GM12878 (cell line): ENCODE measurements at regions not wholly inside any gene's neighbourhood (a gene's known extent, or its start where the extent isn't known, plus 50 kb on each side); places are given as distances from the start of the nearest gene placed in this dataset.

Experiments used
- ATAC-seq: fragments of 200-7000 bp; cut with Tn5 transposase; 3 replicates; pipeline ENCODE4 v1.9.1; 2020; ENCODE audit warnings: mild to moderate bottlenecking, moderate library complexity
- BruUV-seq: library from RNA; stranded (reverse); fragments of 400-500 nt; replicated peaks from 2 replicates; lab custom pipeline; 2021; lab: Mats Ljungman, UMichigan
- CTCF ChIA-PET: fragments of 300-600 bp; sonication (Branson Sonifier 250); formaldehyde crosslinking; extraction: SDS; loops from one replicate; lab custom pipeline; 2021; ENCODE audit warnings: inconsistent platforms; lab: Yijun Ruan, JAX
- POLR2A ChIA-PET: fragments of 350-600 bp; formaldehyde crosslinking; extraction: SDS; loops from one replicate; lab custom pipeline; 2021; ENCODE audit warnings: inconsistent platforms; lab: Charles Lee
- RAD21 ChIA-PET: fragments of 300-600 bp; sonication (Branson Sonifier 250); formaldehyde crosslinking; loops from one replicate; lab custom pipeline; 2023; ENCODE audit warnings: antibody characterized with exemption; ENCODE audit not compliant: unreplicated experiment; lab: Charles Lee
- SMC1A ChIA-PET: fragments of 300-600 bp; sonication (Branson Sonifier 250); formaldehyde crosslinking; loops from one replicate; lab custom pipeline; 2023; ENCODE audit not compliant: unreplicated experiment, uncharacterized antibody; lab: Charles Lee
- DNase-seq: peaks from one replicate; pipeline ENCODE4 v3.0.0-alpha.2; 2011; ENCODE audit warnings: low read depth, low spot score
- FAIRE-seq: peaks from 3 replicates; lab custom pipeline; 2011; peaks lifted over from hg19 to GRCh38; lab: Jason Lieb, UNC
- H2AFZ ChIP-seq: 2 replicates; pipeline ENCODE4 v1.6.0; 2011; ENCODE audit warnings: low read depth, low read length, control low read depth; ENCODE audit not compliant: control insufficient read depth
- H3K27ac ChIP-seq: 2 replicates; pipeline ENCODE4 v1.5.1; 2011; ENCODE audit warnings: control low read depth; ENCODE audit not compliant: control insufficient read depth, insufficient read depth
- H3K27me3 ChIP-seq, 2 experiments: replicated peaks in 1 of 2; 2 replicates each; pipeline versions ENCODE4 v1.6.0 to v1.6.1; 2011; ENCODE audit warnings: low read length in 1 of 2; ENCODE audit not compliant: control insufficient read depth in 2 of 2, insufficient read depth in 2 of 2
- H3K36me3 ChIP-seq, 2 experiments: 2 replicates each; pipeline ENCODE4 v1.5.1; 2011; ENCODE audit warnings: low read length in 1 of 2; ENCODE audit not compliant: control insufficient read depth in 2 of 2, insufficient read depth in 2 of 2
- H3K4me1 ChIP-seq: 2 replicates; pipeline ENCODE4 v1.6.1; 2011; ENCODE audit warnings: mild to moderate bottlenecking, low read length, moderate library complexity, mixed read lengths; ENCODE audit not compliant: control insufficient read depth, insufficient read depth
- H3K4me2 ChIP-seq: 2 replicates; pipeline ENCODE4 v1.6.0; 2011; ENCODE audit warnings: control low read depth; ENCODE audit not compliant: control insufficient read depth, insufficient read depth
- H3K4me3 ChIP-seq: fragments of 200-600 bp; sonication (generic); 2 replicates; pipeline ENCODE4 v1.5.1; 2016
- H3K79me2 ChIP-seq: 2 replicates; pipeline ENCODE4 v1.6.0; 2011; ENCODE audit warnings: low read length; ENCODE audit not compliant: control insufficient read depth, insufficient read depth
- H3K9ac ChIP-seq: 2 replicates; pipeline ENCODE4 v1.8.0; 2011; ENCODE audit warnings: low read length, control low read depth, mixed read lengths; ENCODE audit not compliant: control insufficient read depth, insufficient read depth
- H3K9me3 ChIP-seq: replicated peaks from 3 replicates; pipeline ENCODE4 v1.5.1; 2011; ENCODE audit warnings: mild to moderate bottlenecking, low read length; ENCODE audit not compliant: control insufficient read depth, insufficient read depth
- H4K20me1 ChIP-seq: 2 replicates; pipeline ENCODE4 v1.6.0; 2011; ENCODE audit not compliant: control insufficient read depth, insufficient read depth
- CUX1 ChIP-seq: IDR thresholded peaks from 2 replicates; pipeline ENCODE4 v1.6.1; 2012; ENCODE audit warnings: improper control_type of control experiment, low read depth, low read length; ENCODE audit not compliant: insufficient replicate concordance
- ESRRA ChIP-seq: IDR thresholded peaks from 2 replicates; pipeline ENCODE4 v1.6.1; 2012; ENCODE audit warnings: mild to moderate bottlenecking, low read length, improper control_type of control experiment
- HDAC6 ChIP-seq: fragments of 200-600 bp; sonication (generic); IDR thresholded peaks from one replicate; pipeline ENCODE4 v1.8.0; 2017; ENCODE audit warnings: antibody characterized with exemption; ENCODE audit not compliant: unreplicated experiment
- IKZF2 ChIP-seq, 2 experiments: fragments of 450-650 bp; IDR thresholded peaks; 2 replicates each; pipeline ENCODE4 v1.6.1; 2017; ENCODE audit warnings: mild to moderate bottlenecking in 2 of 2, moderate library complexity in 2 of 2
- IRF3 ChIP-seq: fragments of 450-650 bp; IDR thresholded peaks from 2 replicates; pipeline ENCODE4 v1.6.1; 2014; ENCODE audit warnings: mild to moderate bottlenecking
- PAX5 ChIP-seq: IDR thresholded peaks from 2 replicates; pipeline ENCODE4 v1.6.1; 2011; ENCODE audit warnings: low read depth, low read length, borderline replicate concordance
- SMAD1 ChIP-seq: fragments of 450-650 bp; IDR thresholded peaks from 2 replicates; pipeline ENCODE4 v1.6.1; 2018; ENCODE audit warnings: mild to moderate bottlenecking, low read depth; ENCODE audit not compliant: partially characterized antibody
- SMAD5 ChIP-seq: IDR thresholded peaks from 2 replicates; pipeline ENCODE4 v1.6.1; 2016; ENCODE audit warnings: antibody characterized with exemption, low read depth
- TCF12 ChIP-seq: IDR thresholded peaks from 2 replicates; pipeline ENCODE4 v1.6.1; 2011; ENCODE audit warnings: low read depth, mild to moderate bottlenecking, low read length
- YBX1 ChIP-seq: fragments of 450-650 bp; IDR thresholded peaks from 2 replicates; pipeline ENCODE4 v1.6.1; 2016; ENCODE audit warnings: antibody characterized with exemption
- ZNF687 ChIP-seq: fragments of 450-650 bp; IDR thresholded peaks from 2 replicates; pipeline ENCODE4 v1.6.1; 2017; ENCODE audit warnings: mild to moderate bottlenecking, moderate library complexity
- ZSCAN29 ChIP-seq: fragments of 450-650 bp; IDR thresholded peaks from 2 replicates; pipeline ENCODE4 v1.6.1; 2017; ENCODE audit warnings: mild to moderate bottlenecking, moderate library complexity
- WGBS: methylation state at CpG from one replicate; pipeline ENCODE4 v1.1.6; 2016; ENCODE audit warnings: low lambda C conversion rate; ENCODE audit not compliant: insufficient replicate concordance, insufficient coverage; ENCODE audit errors: missing lambda C conversion rate; 5-methylcytosine and 5-hydroxymethylcytosine counted together
- in situ Hi-C: fragments of 300-500 bp; cut with MboI; formaldehyde crosslinking; loops from 9 replicates; pipeline ENCODE4 v1.14.3; 2018; ENCODE audit warnings: mixed read lengths
- intact Hi-C: fragments of 100-400 bp; cut with micrococcal nuclease; formaldehyde crosslinking; loops from one replicate; pipeline ENCODE4 v1.14.2; 2022; ENCODE audit not compliant: unreplicated experiment
- TF ChIP-seq, protein P1 (sequence below): fragments of 450-650 bp; IDR thresholded peaks from 2 replicates; pipeline ENCODE4 v1.6.1; 2018; ENCODE audit warnings: mild to moderate bottlenecking, low read depth, moderate library complexity; ENCODE audit not compliant: partially characterized antibody

GRCh38 chr5:171649075-171649401 lies 136.6 kb upstream of the SMIM23 start:
- ChIA-PET CTCF (no interaction called here), RAD21 (no interaction called here), POLR2A (no interaction called here), SMC1A (no interaction called here)
- DNase-seq (no peak), ATAC-seq (no peak), FAIRE-seq (no peak)
- Histone ChIP-seq H3K27me3 (peaks cover 0 to 2% of the 10 kb centered on the region in 2 experiments; a peak in 2 of 4 replicates), H3K79me2 (no peaks in the 10 kb centered on the region), H3K9ac (no peak overlapping the region), H3K4me2 (no peak overlapping the region), H3K4me1 (no peaks in the 10 kb centered on the region), H2AFZ (no peak overlapping the region), H4K20me1 (no peaks in the 10 kb centered on the region), H3K4me3 (no peak overlapping the region), H3K9me3 (no peaks in the 10 kb centered on the region), H3K27ac (no peak overlapping the region), H3K36me3 (no peaks in the 10 kb centered on the region)
- no TSS peak for BruUV-seq
- intact Hi-C loops: no loop called here
- WGBS: 30% methylated on average over 3 of the region's 3 CpGs
- in situ Hi-C loops: no loop called here
- TF ChIP-seq YBX1 (no peak), PAX5 (no peak), ZSCAN29 (no peak), HDAC6 (no peak), SMAD1 (no peak), SMAD5 (no peak), IKZF2 (IDR thresholded peaks at IDR 0.05) (no peak), IRF3 (no peak), TCF12 (no peak), ESRRA (no peak), CUX1 (no peak), ZNF687 (no peak)
- TF ChIP-seq, protein P1, sequence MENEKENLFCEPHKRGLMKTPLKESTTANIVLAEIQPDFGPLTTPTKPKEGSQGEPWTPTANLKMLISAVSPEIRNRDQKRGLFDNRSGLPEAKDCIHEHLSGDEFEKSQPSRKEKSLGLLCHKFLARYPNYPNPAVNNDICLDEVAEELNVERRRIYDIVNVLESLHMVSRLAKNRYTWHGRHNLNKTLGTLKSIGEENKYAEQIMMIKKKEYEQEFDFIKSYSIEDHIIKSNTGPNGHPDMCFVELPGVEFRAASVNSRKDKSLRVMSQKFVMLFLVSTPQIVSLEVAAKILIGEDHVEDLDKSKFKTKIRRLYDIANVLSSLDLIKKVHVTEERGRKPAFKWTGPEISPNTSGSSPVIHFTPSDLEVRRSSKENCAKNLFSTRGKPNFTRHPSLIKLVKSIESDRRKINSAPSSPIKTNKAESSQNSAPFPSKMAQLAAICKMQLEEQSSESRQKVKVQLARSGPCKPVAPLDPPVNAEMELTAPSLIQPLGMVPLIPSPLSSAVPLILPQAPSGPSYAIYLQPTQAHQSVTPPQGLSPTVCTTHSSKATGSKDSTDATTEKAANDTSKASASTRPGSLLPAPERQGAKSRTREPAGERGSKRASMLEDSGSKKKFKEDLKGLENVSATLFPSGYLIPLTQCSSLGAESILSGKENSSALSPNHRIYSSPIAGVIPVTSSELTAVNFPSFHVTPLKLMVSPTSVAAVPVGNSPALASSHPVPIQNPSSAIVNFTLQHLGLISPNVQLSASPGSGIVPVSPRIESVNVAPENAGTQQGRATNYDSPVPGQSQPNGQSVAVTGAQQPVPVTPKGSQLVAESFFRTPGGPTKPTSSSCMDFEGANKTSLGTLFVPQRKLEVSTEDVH: no peak
